CD4-positive, alpha-beta T cell (primary cell): ENCODE measurements at regions not wholly inside any gene's neighbourhood (a gene's known extent, or its start where the extent isn't known, plus 50 kb on each side); places are given as distances from the start of the nearest gene placed in this dataset.

Experiments
- ATAC-seq: fragments of 200-7000 bp; cut with Tn5 transposase; one replicate; pipeline ENCODE4 v1.10.0; 2022; ENCODE audit warnings: mild to moderate bottlenecking; ENCODE audit not compliant: poor library complexity
- CTCF ChIA-PET: fragments of 350-600 bp; sonication (Branson Sonifier 250); formaldehyde crosslinking; loops from one replicate; lab custom pipeline; 2021; ENCODE audit warnings: antibody characterized with exemption, inconsistent platforms; lab: Charles Lee
- POLR2A ChIA-PET: fragments of 350-600 bp; sonication (Branson Sonifier 250); formaldehyde crosslinking; loops from one replicate; lab custom pipeline; 2021; ENCODE audit warnings: antibody characterized with exemption, inconsistent platforms; lab: Charles Lee
- DNase-seq, 14 experiments: peaks; one replicate each; pipeline ENCODE4 v3.0.0-alpha.2; 2013 to 2020; ENCODE audit warnings: mixed read lengths in 2 of 14
- H3K27ac ChIP-seq, 2 donors: one replicate each; pipeline versions ENCODE4 v1.5.1 to v1.7.0; 2013; ENCODE audit warnings: low read length in 2 of 2, low read depth in 1 of 2, mild to moderate bottlenecking in 1 of 2
- H3K27me3 ChIP-seq, 2 experiments: 1 replicate in 1 of 2; 2 replicates in 1 of 2; pipeline versions ENCODE4 v1.6.1 to v1.7.0; 2013; ENCODE audit warnings: low read length in 2 of 2, control low read depth in 1 of 2, mild to moderate bottlenecking in 1 of 2, moderate library complexity in 1 of 2; ENCODE audit not compliant: insufficient read depth in 2 of 2, control insufficient read depth in 1 of 2
- H3K36me3 ChIP-seq: one replicate; pipeline ENCODE4 v1.6.1; 2013; ENCODE audit warnings: low read length, control low read depth; ENCODE audit not compliant: insufficient read depth
- H3K4me1 ChIP-seq: one replicate; pipeline ENCODE4 v1.6.1; 2013; ENCODE audit warnings: low read length, control low read depth; ENCODE audit not compliant: insufficient read depth
- H3K4me3 ChIP-seq: one replicate; pipeline ENCODE4 v1.5.1; 2013; ENCODE audit warnings: mild to moderate bottlenecking, low read length, moderate library complexity
- H3K9me3 ChIP-seq, 2 experiments: 1 replicate in 1 of 2; 2 replicates in 1 of 2; pipeline versions ENCODE4 v1.6.1 to v1.7.0; 2013; ENCODE audit warnings: low read length in 2 of 2, mild to moderate bottlenecking in 2 of 2, control low read depth in 1 of 2, moderate library complexity in 1 of 2; ENCODE audit not compliant: control insufficient read depth in 1 of 2, insufficient read depth in 1 of 2
- H3K27ac Mint-ChIP-seq: one replicate; pipeline ENCODE4 v1.8.0; 2020; ENCODE audit warnings: mixed read lengths
- H3K27me3 Mint-ChIP-seq: one replicate; pipeline ENCODE4 v1.8.0; 2021; ENCODE audit warnings: mixed read lengths
- H3K36me3 Mint-ChIP-seq: one replicate; pipeline ENCODE4 v1.8.0; 2021; ENCODE audit warnings: low read depth, mixed read lengths
- H3K4me1 Mint-ChIP-seq: one replicate; pipeline ENCODE4 v1.8.0; 2021; ENCODE audit warnings: low read depth, mixed read lengths
- H3K4me3 Mint-ChIP-seq: one replicate; pipeline ENCODE4 v1.8.0; 2020; ENCODE audit warnings: mild to moderate bottlenecking, mixed read lengths
- H3K9me3 Mint-ChIP-seq: one replicate; pipeline ENCODE4 v1.8.0; 2020; ENCODE audit warnings: mixed read lengths
- intact Hi-C, 2 experiments: fragments of 100-400 bp; cut with DNase I in 1 of 2; cut with micrococcal nuclease in 1 of 2; formaldehyde crosslinking; loops; one replicate each; pipeline versions ENCODE4 v1.15.1 to v1.9.0; 2023 to 2025; cut with DNase I, micrococcal nuclease
- TF ChIP-seq, protein P1 (sequence below): fragments of 200-600 bp; IDR thresholded peaks from one replicate; pipeline ENCODE4 v1.8.0; 2022; ENCODE audit warnings: antibody characterized with exemption, mild to moderate bottlenecking

- no peaks in the 10 kb centered on the region for H3K27me3 ChIP-seq
- no peaks in the 10 kb centered on the region for H3K9me3 ChIP-seq
- DNase-seq (no peak), ATAC-seq (no peak)
- no peaks in the 10 kb centered on the region for H3K4me1 ChIP-seq
- Mint-ChIP-seq H3K27me3 (no peaks in the 10 kb centered on the region), H3K27ac (no peak overlapping the region), H3K36me3 (no peaks in the 10 kb centered on the region), H3K4me1 (no peaks in the 10 kb centered on the region), H3K4me3 (no peak overlapping the region), H3K9me3 (peaks cover 3% of the 10 kb centered on the region)
- H3K4me3 ChIP-seq, result no peak overlapping the region
- intact Hi-C loops, result no loop called here
- no peaks in the 10 kb centered on the region for H3K36me3 ChIP-seq
- no peak overlapping the region for H3K27ac ChIP-seq
- ChIA-PET POLR2A (no interaction called here), CTCF (no interaction called here)
- TF ChIP-seq, protein P1, sequence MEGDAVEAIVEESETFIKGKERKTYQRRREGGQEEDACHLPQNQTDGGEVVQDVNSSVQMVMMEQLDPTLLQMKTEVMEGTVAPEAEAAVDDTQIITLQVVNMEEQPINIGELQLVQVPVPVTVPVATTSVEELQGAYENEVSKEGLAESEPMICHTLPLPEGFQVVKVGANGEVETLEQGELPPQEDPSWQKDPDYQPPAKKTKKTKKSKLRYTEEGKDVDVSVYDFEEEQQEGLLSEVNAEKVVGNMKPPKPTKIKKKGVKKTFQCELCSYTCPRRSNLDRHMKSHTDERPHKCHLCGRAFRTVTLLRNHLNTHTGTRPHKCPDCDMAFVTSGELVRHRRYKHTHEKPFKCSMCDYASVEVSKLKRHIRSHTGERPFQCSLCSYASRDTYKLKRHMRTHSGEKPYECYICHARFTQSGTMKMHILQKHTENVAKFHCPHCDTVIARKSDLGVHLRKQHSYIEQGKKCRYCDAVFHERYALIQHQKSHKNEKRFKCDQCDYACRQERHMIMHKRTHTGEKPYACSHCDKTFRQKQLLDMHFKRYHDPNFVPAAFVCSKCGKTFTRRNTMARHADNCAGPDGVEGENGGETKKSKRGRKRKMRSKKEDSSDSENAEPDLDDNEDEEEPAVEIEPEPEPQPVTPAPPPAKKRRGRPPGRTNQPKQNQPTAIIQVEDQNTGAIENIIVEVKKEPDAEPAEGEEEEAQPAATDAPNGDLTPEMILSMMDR, result no peak
Measured at GRCh38 chr18:60069145-60069544, 169.3 kb downstream of the PMAIP1 start.

DNA sequence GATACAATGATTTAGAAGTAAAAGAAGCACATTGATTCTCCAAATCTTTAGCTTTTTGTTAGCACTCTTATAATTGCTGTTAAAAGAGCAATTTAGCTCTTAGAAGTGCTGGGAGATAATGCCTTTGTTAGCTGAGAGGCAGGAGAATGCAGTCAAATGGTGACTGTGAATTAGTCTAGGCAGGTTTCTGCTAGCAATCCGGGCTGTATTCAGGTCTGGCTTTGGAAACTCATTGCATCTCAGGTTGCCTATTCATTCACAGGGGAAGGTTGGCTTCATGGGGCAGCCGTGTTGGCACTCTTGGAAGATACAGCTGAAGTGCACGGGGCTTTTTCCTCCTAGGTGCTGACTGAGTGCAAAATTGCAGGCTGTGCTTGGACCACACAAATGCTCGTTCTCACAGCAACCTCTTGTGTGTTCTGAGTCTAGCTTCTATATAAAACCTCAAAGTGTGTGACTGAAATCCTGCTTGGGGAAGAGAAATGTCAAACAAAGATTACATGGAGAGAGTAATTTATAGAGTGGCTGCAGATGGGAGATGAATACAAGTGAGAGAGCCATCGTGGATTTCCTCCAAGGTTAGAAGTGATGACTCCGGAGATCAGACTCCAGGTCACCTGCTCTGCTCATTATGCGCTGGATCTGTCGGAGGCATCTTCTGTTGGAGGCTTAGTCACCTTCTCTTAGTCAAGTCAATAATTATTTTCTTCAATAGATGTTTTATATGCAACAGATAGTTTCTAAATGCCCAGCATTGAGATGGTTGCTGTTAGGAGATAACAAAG lies 167.8 kb downstream of the PMAIP1 start:
- no peaks in the 10 kb centered on the region for H3K27me3 ChIP-seq
- POLR2A ChIA-PET, result no interaction called here

GRCh38 chr18:60066219-60066975 lies 166.6 kb downstream of the PMAIP1 start:
- POLR2A ChIA-PET, result no interaction called here
- no peak for ATAC-seq
- CTCF ChIA-PET, result no interaction called here

More for the DNA sequence above, 167.8 kb downstream of the PMAIP1 start:
- Mint-ChIP-seq H3K4me1 (no peaks in the 10 kb centered on the region), H3K9me3 (peaks cover 3% of the 10 kb centered on the region), H3K36me3 (no peaks in the 10 kb centered on the region), H3K27ac (no peak overlapping the region), H3K4me3 (no peak overlapping the region), H3K27me3 (no peaks in the 10 kb centered on the region)
- H3K4me1 ChIP-seq, result no peaks in the 10 kb centered on the region
- CTCF ChIA-PET, result no interaction called here
- ATAC-seq (no peak), DNase-seq (no peak)
- no peak overlapping the region for H3K4me3 ChIP-seq
- TF ChIP-seq, protein P1, result no peak
- intact Hi-C loops, result no loop called here
- no peak overlapping the region for H3K27ac ChIP-seq
- no peaks in the 10 kb centered on the region for H3K36me3 ChIP-seq
- H3K9me3 ChIP-seq, result no peaks in the 10 kb centered on the region

More at GRCh38 chr18:60066219-60066975, 166.6 kb downstream of the PMAIP1 start:
- Histone ChIP-seq H3K4me3 (no peak overlapping the region), H3K4me1 (no peaks in the 10 kb centered on the region), H3K27ac (no peak overlapping the region), H3K27me3 (no peaks in the 10 kb centered on the region), H3K9me3 (no peaks in the 10 kb centered on the region), H3K36me3 (no peaks in the 10 kb centered on the region)
- H3K36me3 Mint-ChIP-seq, result no peaks in the 10 kb centered on the region
- H3K27me3 Mint-ChIP-seq, result no peaks in the 10 kb centered on the region
- no peak overlapping the region for H3K27ac Mint-ChIP-seq
- H3K4me3 Mint-ChIP-seq, result no peak overlapping the region
- H3K9me3 Mint-ChIP-seq, result no peaks in the 10 kb centered on the region
- no peak for DNase-seq
- TF ChIP-seq, protein P1, result no peak
- intact Hi-C loops, result no loop called here
- no peaks in the 10 kb centered on the region for H3K4me1 Mint-ChIP-seq
